Loucy (cell line): ENCODE measurements at regions not wholly inside any gene's neighbourhood (a gene's known extent, or its start where the extent isn't known, plus 50 kb on each side); places are given as distances from the start of the nearest gene placed in this dataset.

Experiments used
- H2AFZ ChIP-seq: fragments of 200-600 bp; sonication (generic); 2 replicates; pipeline ENCODE4 v1.6.0; 2016; ENCODE audit warnings: antibody characterized with exemption, mild to moderate bottlenecking, low read length, moderate library complexity
- H3F3A ChIP-seq: fragments of 200-600 bp; 2 replicates; pipeline ENCODE4 v1.6.0; 2016; ENCODE audit warnings: antibody characterized with exemption, low read depth, mild to moderate bottlenecking
- H3K27me3 ChIP-seq: fragments of 200-600 bp; sonication (generic); 2 replicates; pipeline ENCODE4 v1.6.1; 2014; ENCODE audit warnings: low read length, mild to moderate bottlenecking; ENCODE audit not compliant: insufficient read depth, poor library complexity, severe bottlenecking
- H3K36me3 ChIP-seq: fragments of 200-600 bp; sonication (generic); 2 replicates; pipeline ENCODE4 v1.6.1; 2016; ENCODE audit warnings: low read length; ENCODE audit not compliant: insufficient read depth
- H3K4me1 ChIP-seq: fragments of 200-600 bp; sonication (generic); 2 replicates; pipeline ENCODE4 v1.5.1; 2014; ENCODE audit warnings: low read length, mild to moderate bottlenecking; ENCODE audit not compliant: insufficient read depth, poor library complexity, severe bottlenecking
- H3K4me2 ChIP-seq: fragments of 200-600 bp; sonication (generic); 2 replicates; pipeline ENCODE4 v1.6.0; 2014; ENCODE audit warnings: antibody characterized with exemption, low read length, low read depth, mild to moderate bottlenecking; ENCODE audit not compliant: poor library complexity, severe bottlenecking
- H3K4me3 ChIP-seq: fragments of 200-600 bp; sonication (generic); 2 replicates; pipeline ENCODE4 v1.5.1; 2014; ENCODE audit warnings: low read length, mild to moderate bottlenecking, mixed read lengths; ENCODE audit not compliant: poor library complexity, severe bottlenecking
- H3K79me2 ChIP-seq: fragments of 200-600 bp; sonication (generic); 2 replicates; pipeline ENCODE4 v1.6.1; 2014; ENCODE audit warnings: low read length; ENCODE audit not compliant: insufficient read depth
- H3K9ac ChIP-seq: fragments of 200-600 bp; sonication (generic); 2 replicates; pipeline ENCODE4 v1.6.0; 2014; ENCODE audit warnings: mild to moderate bottlenecking, low read depth, low read length, moderate library complexity; ENCODE audit not compliant: poor library complexity, severe bottlenecking
- H3K9me2 ChIP-seq: fragments of 200-600 bp; sonication (generic); replicated peaks from 2 replicates; pipeline ENCODE4 v1.6.1; 2016; ENCODE audit warnings: low read depth, low read length, mixed read lengths
- H3K9me3 ChIP-seq: fragments of 200-600 bp; sonication (generic); 2 replicates; pipeline ENCODE4 v1.6.1; 2014; ENCODE audit warnings: mild to moderate bottlenecking, antibody characterized with exemption, low read length, low read depth; ENCODE audit not compliant: insufficient read depth
- H4K20me1 ChIP-seq: fragments of 200-600 bp; sonication (generic); 2 replicates; pipeline ENCODE4 v1.6.0; 2014; ENCODE audit warnings: antibody characterized with exemption, low read length, mild to moderate bottlenecking; ENCODE audit not compliant: insufficient read depth, poor library complexity, severe bottlenecking
- EZH2phosphoT487 ChIP-seq: fragments of 200-600 bp; IDR thresholded peaks from 2 replicates; pipeline ENCODE4 v1.6.1; 2018; ENCODE audit warnings: antibody characterized with exemption, mild to moderate bottlenecking, moderate library complexity, borderline replicate concordance
- TF ChIP-seq, protein P1 (sequence below): fragments of 200-600 bp; sonication (generic); conservative IDR thresholded peaks from 2 replicates; pipeline ENCODE4 v1.5.1; 2014; ENCODE audit warnings: mild to moderate bottlenecking, antibody characterized with exemption, low read length

DNA sequence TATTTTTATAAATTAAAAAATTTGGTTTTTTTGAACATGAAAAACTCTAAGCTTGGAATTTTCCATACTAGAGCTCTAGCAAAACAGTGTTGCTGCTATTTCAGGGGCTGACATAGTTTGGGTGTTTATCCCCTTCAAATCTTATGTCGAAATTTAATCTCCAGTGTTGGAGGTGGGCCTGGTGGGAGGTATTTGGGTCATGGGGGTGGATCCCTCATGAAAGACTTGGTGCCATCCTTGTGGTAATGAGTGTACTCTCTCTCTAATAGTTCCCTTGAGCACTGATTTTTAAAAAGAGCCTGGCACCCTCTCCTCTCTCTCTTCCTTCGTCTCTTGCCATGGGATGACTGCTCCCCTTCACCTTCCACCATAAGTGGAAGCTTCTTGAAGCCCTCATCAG lies 244.6 kb upstream of the UBE2E3 start:
- H3K9me3 ChIP-seq, result no peaks in the 10 kb centered on the region
- H3K4me1 ChIP-seq, result no peaks in the 10 kb centered on the region
- no peak overlapping the region for H3K4me2 ChIP-seq
- H3F3A ChIP-seq, result no peaks in the 10 kb centered on the region
- no peaks in the 10 kb centered on the region for H3K79me2 ChIP-seq
- H3K9ac ChIP-seq, result no peak overlapping the region
- H3K9me2 ChIP-seq, result no peaks in the 10 kb centered on the region
- no peak overlapping the region for H3K4me3 ChIP-seq
- TF ChIP-seq, protein P1, sequence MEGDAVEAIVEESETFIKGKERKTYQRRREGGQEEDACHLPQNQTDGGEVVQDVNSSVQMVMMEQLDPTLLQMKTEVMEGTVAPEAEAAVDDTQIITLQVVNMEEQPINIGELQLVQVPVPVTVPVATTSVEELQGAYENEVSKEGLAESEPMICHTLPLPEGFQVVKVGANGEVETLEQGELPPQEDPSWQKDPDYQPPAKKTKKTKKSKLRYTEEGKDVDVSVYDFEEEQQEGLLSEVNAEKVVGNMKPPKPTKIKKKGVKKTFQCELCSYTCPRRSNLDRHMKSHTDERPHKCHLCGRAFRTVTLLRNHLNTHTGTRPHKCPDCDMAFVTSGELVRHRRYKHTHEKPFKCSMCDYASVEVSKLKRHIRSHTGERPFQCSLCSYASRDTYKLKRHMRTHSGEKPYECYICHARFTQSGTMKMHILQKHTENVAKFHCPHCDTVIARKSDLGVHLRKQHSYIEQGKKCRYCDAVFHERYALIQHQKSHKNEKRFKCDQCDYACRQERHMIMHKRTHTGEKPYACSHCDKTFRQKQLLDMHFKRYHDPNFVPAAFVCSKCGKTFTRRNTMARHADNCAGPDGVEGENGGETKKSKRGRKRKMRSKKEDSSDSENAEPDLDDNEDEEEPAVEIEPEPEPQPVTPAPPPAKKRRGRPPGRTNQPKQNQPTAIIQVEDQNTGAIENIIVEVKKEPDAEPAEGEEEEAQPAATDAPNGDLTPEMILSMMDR, result no peak
- TF ChIP-seq EZH2phosphoT487, result no peak
- H3K36me3 ChIP-seq, result no peaks in the 10 kb centered on the region
- no peak overlapping the region for H2AFZ ChIP-seq
- H3K27me3 ChIP-seq, result no peaks in the 10 kb centered on the region
- H4K20me1 ChIP-seq, result no peaks in the 10 kb centered on the region

GRCh38 chr2:180734382-180734781 lies 246.0 kb upstream of the UBE2E3 start:
- TF ChIP-seq EZH2phosphoT487, result no peak
- TF ChIP-seq, protein P1, result no peak
- no peaks in the 10 kb centered on the region for H3K4me1 ChIP-seq
- no peaks in the 10 kb centered on the region for H3K9me3 ChIP-seq
- no peaks in the 10 kb centered on the region for H3F3A ChIP-seq
- no peak overlapping the region for H3K9ac ChIP-seq
- no peaks in the 10 kb centered on the region for H3K79me2 ChIP-seq
- no peak overlapping the region for H3K4me2 ChIP-seq
- no peak overlapping the region for H2AFZ ChIP-seq
- no peaks in the 10 kb centered on the region for H4K20me1 ChIP-seq
- no peak overlapping the region for H3K4me3 ChIP-seq
- H3K9me2 ChIP-seq, result no peaks in the 10 kb centered on the region
- H3K36me3 ChIP-seq, result no peaks in the 10 kb centered on the region
- H3K27me3 ChIP-seq, result no peaks in the 10 kb centered on the region

- H3K9me3 ChIP-seq, result no peaks in the 10 kb centered on the region
- H3F3A ChIP-seq, result no peaks in the 10 kb centered on the region
- TF ChIP-seq, protein P1, result no peak
- TF ChIP-seq EZH2phosphoT487, result no peak
- no peak overlapping the region for H2AFZ ChIP-seq
- no peak overlapping the region for H3K4me3 ChIP-seq
- H3K9ac ChIP-seq, result no peak overlapping the region
- H3K79me2 ChIP-seq, result no peaks in the 10 kb centered on the region
- no peaks in the 10 kb centered on the region for H3K36me3 ChIP-seq
- no peak overlapping the region for H3K4me2 ChIP-seq
- no peaks in the 10 kb centered on the region for H3K9me2 ChIP-seq
- H3K4me1 ChIP-seq, result no peaks in the 10 kb centered on the region
- no peaks in the 10 kb centered on the region for H3K27me3 ChIP-seq
- no peaks in the 10 kb centered on the region for H4K20me1 ChIP-seq
Measured at GRCh38 chr2:180733330-180733729, 247.1 kb upstream of the UBE2E3 start.
